ENCODE measurements at regions not wholly inside any gene's neighbourhood (a gene's known extent, or its start where the extent isn't known, plus 50 kb on each side); places are given as distances from the start of the nearest gene placed in this dataset. TPM values are rescaled to one million over a fixed set of nuclear protein-coding genes. Genes with fewer than 3 reads are reported as not detected.

- peak overlapping the region; percentile 76 for H3K9ac ChIP-seq (ENCODE audit: low read depth, low read length)
- no peak overlapping the region for H3K4me3 ChIP-seq (ENCODE audit: low read length)
- H3K4me1 ChIP-seq (ENCODE audit: control insufficient read depth, insufficient read depth, low read length), result peaks cover 48% of the 10 kb centered on the region
- H3K9me3 ChIP-seq (replicated peaks; ENCODE audit: low read length), result no peaks in the 10 kb centered on the region
- no peaks in the 10 kb centered on the region for H3K36me3 ChIP-seq (ENCODE audit: insufficient read depth, low read length)
- H3K27me3 ChIP-seq (ENCODE audit: control insufficient read depth, insufficient read depth, low read length), result no peaks in the 10 kb centered on the region
- no peak overlapping the region for H3K4me2 ChIP-seq (ENCODE audit: low read length)
Measured at GRCh38 chr6:11650025-11650696, 112.6 kb downstream of the TMEM170B start.

- Histone ChIP-seq H3K4me2 (ENCODE audit: low read length) (no peak overlapping the region), H3K36me3 (ENCODE audit: insufficient read depth, low read length) (no peaks in the 10 kb centered on the region), H3K4me1 (ENCODE audit: control insufficient read depth, insufficient read depth, low read length) (peaks cover 52% of the 10 kb centered on the region), H3K27me3 (ENCODE audit: control insufficient read depth, insufficient read depth, low read length) (no peaks in the 10 kb centered on the region), H3K9me3 (replicated peaks; ENCODE audit: low read length) (no peaks in the 10 kb centered on the region), H3K4me3 (ENCODE audit: low read length) (no peak overlapping the region), H3K9ac (ENCODE audit: low read depth, low read length) (peak overlapping the region; percentile 76)
Measured at GRCh38 chr6:11650711-11651110, 113.2 kb downstream of the TMEM170B start.

GRCh38 chr6:11653028-11653583, 115.6 kb downstream of the TMEM170B start:
- peak overlapping the region; percentile 73 for H3K9ac ChIP-seq (ENCODE audit: low read depth, low read length)
- no peaks in the 10 kb centered on the region for H3K9me3 ChIP-seq (replicated peaks; ENCODE audit: low read length)
- peak overlapping the region; percentile 5 for H3K4me2 ChIP-seq (ENCODE audit: low read length)
- H3K4me1 ChIP-seq (ENCODE audit: control insufficient read depth, insufficient read depth, low read length), result peaks cover 60% of the 10 kb centered on the region
- H3K27me3 ChIP-seq (ENCODE audit: control insufficient read depth, insufficient read depth, low read length), result no peaks in the 10 kb centered on the region
- no peak overlapping the region for H3K4me3 ChIP-seq (ENCODE audit: low read length)
- H3K36me3 ChIP-seq (ENCODE audit: insufficient read depth, low read length), result no peaks in the 10 kb centered on the region

- Histone ChIP-seq H3K4me1 (ENCODE audit: control insufficient read depth, insufficient read depth, low read length) (peaks cover 56% of the 10 kb centered on the region), H3K27me3 (ENCODE audit: control insufficient read depth, insufficient read depth, low read length) (no peaks in the 10 kb centered on the region), H3K4me2 (ENCODE audit: low read length) (peak overlapping the region; percentile 59), H3K4me3 (ENCODE audit: low read length) (no peak overlapping the region), H3K36me3 (ENCODE audit: insufficient read depth, low read length) (no peaks in the 10 kb centered on the region), H3K9me3 (replicated peaks; ENCODE audit: low read length) (no peaks in the 10 kb centered on the region), H3K9ac (ENCODE audit: low read depth, low read length) (peak overlapping the region; percentile 73)
Measured at GRCh38 chr6:11654876-11655275, 117.3 kb downstream of the TMEM170B start.

- Histone ChIP-seq H3K4me3 (ENCODE audit: low read length) (no peak overlapping the region), H3K27me3 (ENCODE audit: control insufficient read depth, insufficient read depth, low read length) (no peaks in the 10 kb centered on the region), H3K9ac (ENCODE audit: low read depth, low read length) (peak overlapping the region; percentile 73), H3K9me3 (replicated peaks; ENCODE audit: low read length) (no peaks in the 10 kb centered on the region), H3K4me1 (ENCODE audit: control insufficient read depth, insufficient read depth, low read length) (peaks cover 40% of the 10 kb centered on the region), H3K4me2 (ENCODE audit: low read length) (no peak overlapping the region), H3K36me3 (ENCODE audit: insufficient read depth, low read length) (no peaks in the 10 kb centered on the region)
Measured at GRCh38 chr6:11656491-11656890, 118.9 kb downstream of the TMEM170B start.

GRCh38 chr6:11659757-11660156, 118.8 kb downstream of the ADTRP start:
- H3K9ac ChIP-seq (ENCODE audit: low read depth, low read length), result no peak overlapping the region
- peaks cover 17% of the 10 kb centered on the region for H3K4me1 ChIP-seq (ENCODE audit: control insufficient read depth, insufficient read depth, low read length)
- no peak overlapping the region for H3K4me3 ChIP-seq (ENCODE audit: low read length)
- no peaks in the 10 kb centered on the region for H3K9me3 ChIP-seq (replicated peaks; ENCODE audit: low read length)
- H3K27me3 ChIP-seq (ENCODE audit: control insufficient read depth, insufficient read depth, low read length), result no peaks in the 10 kb centered on the region
- no peaks in the 10 kb centered on the region for H3K36me3 ChIP-seq (ENCODE audit: insufficient read depth, low read length)
- H3K4me2 ChIP-seq (ENCODE audit: low read length), result no peak overlapping the region

- Histone ChIP-seq H3K9me3 (replicated peaks; ENCODE audit: low read length) (no peaks in the 10 kb centered on the region), H3K36me3 (ENCODE audit: insufficient read depth, low read length) (no peaks in the 10 kb centered on the region)
Measured at GRCh38 chr6:11662323-11662722, 116.3 kb downstream of the ADTRP start.

GRCh38 chr6:11663519-11663918, 115.1 kb downstream of the ADTRP start:
- Histone ChIP-seq H3K4me2 (ENCODE audit: low read length) (no peak overlapping the region), H3K4me1 (ENCODE audit: control insufficient read depth, insufficient read depth, low read length) (no peaks in the 10 kb centered on the region), H3K36me3 (ENCODE audit: insufficient read depth, low read length) (no peaks in the 10 kb centered on the region), H3K9ac (ENCODE audit: low read depth, low read length) (no peak overlapping the region), H3K27me3 (ENCODE audit: control insufficient read depth, insufficient read depth, low read length) (no peaks in the 10 kb centered on the region), H3K9me3 (replicated peaks; ENCODE audit: low read length) (no peaks in the 10 kb centered on the region), H3K4me3 (ENCODE audit: low read length) (no peak overlapping the region)

More at GRCh38 chr6:11662323-11662722, 116.3 kb downstream of the ADTRP start:
- no peak overlapping the region for H3K4me2 ChIP-seq (ENCODE audit: low read length)
- no peaks in the 10 kb centered on the region for H3K27me3 ChIP-seq (ENCODE audit: control insufficient read depth, insufficient read depth, low read length)
- no peak overlapping the region for H3K4me3 ChIP-seq (ENCODE audit: low read length)
- H3K4me1 ChIP-seq (ENCODE audit: control insufficient read depth, insufficient read depth, low read length), result no peaks in the 10 kb centered on the region
- H3K9ac ChIP-seq (ENCODE audit: low read depth, low read length), result no peak overlapping the region

Small RNAs in the stretch of these regions (small RNA-seq; reads per million reads assigned to genes)
- gene RF00017, result not detected
